AG10803 (cell line): ENCODE measurements at regions not wholly inside any gene's neighbourhood (a gene's known extent, or its start where the extent isn't known, plus 50 kb on each side); places are given as distances from the start of the nearest gene placed in this dataset.

Experiments
- DNase-seq: peaks from one replicate; pipeline ENCODE4 v3.0.0; 2010; ENCODE audit warnings: low read depth
- H3K4me3 ChIP-seq: 2 replicates; pipeline ENCODE4 v1.5.1; 2011; ENCODE audit warnings: mild to moderate bottlenecking, low read length, control low read depth
- TF ChIP-seq, protein P1 (sequence below): conservative IDR thresholded peaks from 2 replicates; pipeline ENCODE4 v1.5.1; 2011; ENCODE audit warnings: mild to moderate bottlenecking, low read length, control low read depth, inconsistent platforms

DNA sequence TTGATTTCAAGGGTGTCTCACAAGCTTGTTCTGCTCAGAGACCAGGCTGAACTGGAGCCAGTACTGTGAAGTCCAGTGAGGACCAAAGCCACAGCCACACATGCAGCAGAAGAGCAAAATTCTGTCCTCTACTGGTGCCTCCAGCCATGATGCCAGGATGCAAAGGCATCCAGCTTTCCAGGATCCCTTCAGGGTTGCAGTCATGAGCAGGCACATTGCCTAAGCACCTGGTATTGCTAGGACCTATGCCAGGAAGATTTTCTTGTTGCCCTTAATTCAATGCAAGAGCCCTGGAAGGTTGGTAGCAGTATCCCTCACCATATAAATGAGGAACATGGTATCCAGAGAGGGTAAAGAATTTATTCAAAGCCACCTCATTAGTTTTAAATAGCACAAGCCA, 78.9 kb upstream of the CYRIA start:
- DNase-seq: no peak
- no peak overlapping the region for H3K4me3 ChIP-seq
- TF ChIP-seq, protein P1, sequence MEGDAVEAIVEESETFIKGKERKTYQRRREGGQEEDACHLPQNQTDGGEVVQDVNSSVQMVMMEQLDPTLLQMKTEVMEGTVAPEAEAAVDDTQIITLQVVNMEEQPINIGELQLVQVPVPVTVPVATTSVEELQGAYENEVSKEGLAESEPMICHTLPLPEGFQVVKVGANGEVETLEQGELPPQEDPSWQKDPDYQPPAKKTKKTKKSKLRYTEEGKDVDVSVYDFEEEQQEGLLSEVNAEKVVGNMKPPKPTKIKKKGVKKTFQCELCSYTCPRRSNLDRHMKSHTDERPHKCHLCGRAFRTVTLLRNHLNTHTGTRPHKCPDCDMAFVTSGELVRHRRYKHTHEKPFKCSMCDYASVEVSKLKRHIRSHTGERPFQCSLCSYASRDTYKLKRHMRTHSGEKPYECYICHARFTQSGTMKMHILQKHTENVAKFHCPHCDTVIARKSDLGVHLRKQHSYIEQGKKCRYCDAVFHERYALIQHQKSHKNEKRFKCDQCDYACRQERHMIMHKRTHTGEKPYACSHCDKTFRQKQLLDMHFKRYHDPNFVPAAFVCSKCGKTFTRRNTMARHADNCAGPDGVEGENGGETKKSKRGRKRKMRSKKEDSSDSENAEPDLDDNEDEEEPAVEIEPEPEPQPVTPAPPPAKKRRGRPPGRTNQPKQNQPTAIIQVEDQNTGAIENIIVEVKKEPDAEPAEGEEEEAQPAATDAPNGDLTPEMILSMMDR: no peak

DNA sequence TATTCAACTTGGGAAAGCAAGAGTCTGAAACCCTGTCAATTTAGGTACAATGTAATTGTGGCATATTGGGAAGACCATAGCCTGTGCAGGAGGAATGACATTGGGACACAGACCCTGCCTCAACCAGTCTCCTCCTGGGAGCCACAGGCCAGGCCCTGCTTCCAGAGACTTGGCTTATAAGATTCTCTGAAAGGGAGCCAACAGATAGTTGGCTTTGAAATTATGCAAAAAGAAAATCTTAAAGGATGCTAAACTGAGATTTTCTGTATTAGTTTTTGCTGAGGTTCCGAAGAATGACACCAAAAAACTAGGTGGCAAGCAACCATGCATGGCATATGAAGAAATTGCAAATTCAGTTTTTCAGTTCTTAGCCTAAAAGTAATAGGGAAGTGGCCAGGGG, 76.4 kb upstream of the CYRIA start:
- no peak for DNase-seq
- TF ChIP-seq, protein P1: no peak
- H3K4me3 ChIP-seq: no peak overlapping the region

DNA sequence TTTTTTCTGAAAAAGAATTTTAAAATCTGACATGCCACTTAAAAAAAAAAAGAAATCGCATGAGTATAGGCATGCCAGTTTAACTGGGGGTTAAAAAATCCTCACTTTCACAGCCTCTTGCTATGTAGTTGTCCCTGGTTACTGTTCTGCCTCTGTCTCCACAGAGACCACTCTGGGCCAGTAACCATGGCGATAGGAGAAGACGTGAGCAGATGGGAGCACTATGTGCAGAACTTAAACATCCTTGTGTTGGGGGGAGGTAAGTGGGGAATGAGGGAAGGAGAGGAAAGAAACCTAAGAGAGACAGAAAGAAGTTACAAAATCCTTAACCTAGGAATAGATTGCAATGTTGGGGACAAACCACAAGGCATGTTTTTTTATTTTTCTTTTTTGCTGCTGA, 75.9 kb upstream of the CYRIA start:
- DNase-seq: no peak
- TF ChIP-seq, protein P1: no peak
- no peak overlapping the region for H3K4me3 ChIP-seq

DNA sequence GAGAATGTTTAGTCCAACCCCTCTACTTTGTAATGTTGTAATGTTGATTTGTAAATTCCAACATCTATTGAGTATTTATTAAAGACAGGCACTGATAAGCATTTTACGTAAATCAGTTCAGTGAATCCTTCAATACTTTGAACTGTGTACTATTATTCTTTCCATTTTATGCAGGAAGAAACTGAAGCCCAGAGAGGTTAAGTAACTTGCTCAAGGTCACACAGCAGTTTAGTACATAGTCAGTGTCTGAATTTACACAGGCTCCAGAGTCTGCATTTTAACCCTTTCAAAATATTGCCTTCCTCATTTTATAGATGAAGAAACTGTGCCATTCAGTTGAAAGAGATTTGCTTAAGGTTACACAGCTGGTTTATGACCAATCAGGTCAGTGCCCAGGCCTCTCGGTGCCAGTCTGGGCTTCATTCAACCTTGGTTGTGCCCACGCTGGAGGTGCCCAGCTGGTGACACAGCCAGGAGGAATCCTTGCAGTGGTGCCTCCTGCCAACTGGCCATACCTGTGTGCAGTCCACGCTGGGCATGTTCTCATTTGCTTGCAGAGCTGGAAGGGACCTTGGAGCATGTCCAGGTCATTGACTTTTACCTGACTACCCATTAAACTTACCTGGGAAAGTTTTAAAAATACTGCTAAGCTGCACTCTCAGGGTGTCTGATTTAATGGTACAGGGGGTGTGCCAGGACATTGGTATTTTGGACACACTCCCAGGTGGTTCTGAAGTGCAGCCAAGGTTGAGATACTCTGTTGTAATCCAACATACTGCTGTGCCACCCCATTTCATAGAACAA, 74.3 kb upstream of the CYRIA start:
- no peak for DNase-seq
- H3K4me3 ChIP-seq: no peak overlapping the region
- TF ChIP-seq, protein P1: no peak

DNA sequence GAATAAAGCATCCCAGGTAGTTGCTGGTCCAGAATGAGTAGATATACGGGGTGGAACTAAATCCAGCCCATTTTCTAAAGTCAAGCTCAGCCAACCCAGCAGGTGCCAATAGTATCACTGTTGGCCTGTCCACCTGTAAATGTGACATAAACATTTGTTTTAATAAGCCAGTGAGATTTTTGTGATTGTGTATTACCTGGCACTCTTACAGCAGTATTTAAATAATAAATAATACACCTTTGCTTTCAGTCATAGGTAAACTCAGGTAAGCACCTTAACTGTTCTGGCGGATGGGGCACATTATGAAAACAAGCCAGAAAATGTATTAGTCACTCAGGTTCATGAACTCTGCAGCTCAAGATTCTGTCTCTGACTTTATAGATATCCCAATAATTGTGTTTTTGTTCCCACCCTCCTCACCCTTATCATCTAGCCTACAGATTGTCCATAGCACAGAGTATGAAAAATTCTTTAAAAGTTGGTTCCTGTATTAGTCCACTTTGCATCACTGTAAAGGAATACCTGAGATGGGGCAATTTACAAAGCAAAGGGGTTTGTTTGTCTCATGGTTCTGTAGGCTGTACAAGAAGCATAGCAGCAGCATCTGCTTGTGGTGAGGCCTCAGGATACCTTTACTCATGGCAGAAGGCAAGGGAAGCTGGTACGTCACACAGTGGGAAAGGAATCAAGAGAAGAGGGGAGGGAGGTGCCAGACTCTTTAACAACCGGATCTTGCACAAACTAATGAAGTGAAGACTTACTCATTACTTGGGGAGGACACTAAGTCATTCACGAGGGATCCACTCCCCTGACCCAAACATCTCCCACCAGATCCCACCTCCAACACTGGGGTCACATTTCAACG, 73.0 kb upstream of the CYRIA start:
- H3K4me3 ChIP-seq: no peak overlapping the region
- DNase-seq: no peak
- TF ChIP-seq, protein P1: no peak

DNA sequence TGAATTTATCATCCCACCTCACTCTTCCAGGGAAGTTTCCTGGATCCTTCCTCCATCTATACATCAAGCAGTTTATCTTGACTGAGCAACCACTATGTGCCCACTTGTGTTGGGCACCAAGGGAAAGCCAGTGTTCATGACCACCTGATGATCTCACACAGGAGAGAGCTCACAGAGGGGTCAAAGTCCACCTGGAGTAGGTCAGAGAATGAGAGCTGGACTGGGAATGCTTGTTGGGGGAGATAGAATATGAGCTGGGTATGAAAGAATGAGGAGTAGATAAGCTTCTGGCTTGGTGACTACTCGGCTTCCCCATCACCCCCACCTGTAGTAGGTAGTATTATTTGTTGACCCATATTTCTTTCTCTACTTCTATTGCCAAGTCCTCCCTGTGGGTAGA, 72.2 kb upstream of the CYRIA start:
- no peak overlapping the region for H3K4me3 ChIP-seq

More for the DNA sequence above, 72.2 kb upstream of the CYRIA start:
- TF ChIP-seq, protein P1: no peak
- DNase-seq: no peak
